ENCODE measurements at regions not wholly inside any gene's neighbourhood (a gene's known extent, or its start where the extent isn't known, plus 50 kb on each side); places are given as distances from the start of the nearest gene placed in this dataset.

DNA sequence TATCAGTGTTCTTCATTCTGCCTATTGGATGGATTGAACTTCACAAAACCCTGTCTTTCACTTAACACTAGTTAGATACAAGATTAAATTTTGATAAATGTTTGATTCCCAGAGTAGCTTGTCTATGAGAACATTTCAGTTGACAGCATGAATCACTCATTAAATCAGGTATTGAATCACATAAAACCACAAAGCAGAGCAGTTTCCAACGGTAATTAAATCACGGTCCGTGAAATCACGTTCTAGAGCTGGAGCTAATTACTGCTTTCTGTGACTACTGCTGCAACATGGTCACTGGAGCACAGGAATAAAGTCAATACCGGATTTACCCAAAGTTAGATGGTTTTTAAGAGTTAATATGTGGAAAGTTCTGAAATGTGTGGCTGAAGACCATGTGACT, 257.8 kb upstream of the PCDH15 start:
- H3K9ac ChIP-seq (ENCODE audit: low read depth in 2 of 2, low read length in 2 of 2) = no peak overlapping the region
- H3K4me3 ChIP-seq = no peak overlapping the region
- no peak for DNase-seq
- H3K27me3 ChIP-seq = no peaks in the 10 kb centered on the region
- H3K36me3 ChIP-seq = no peaks in the 10 kb centered on the region
- no peaks in the 10 kb centered on the region for H3K9me3 ChIP-seq
- TF ChIP-seq, protein P1, sequence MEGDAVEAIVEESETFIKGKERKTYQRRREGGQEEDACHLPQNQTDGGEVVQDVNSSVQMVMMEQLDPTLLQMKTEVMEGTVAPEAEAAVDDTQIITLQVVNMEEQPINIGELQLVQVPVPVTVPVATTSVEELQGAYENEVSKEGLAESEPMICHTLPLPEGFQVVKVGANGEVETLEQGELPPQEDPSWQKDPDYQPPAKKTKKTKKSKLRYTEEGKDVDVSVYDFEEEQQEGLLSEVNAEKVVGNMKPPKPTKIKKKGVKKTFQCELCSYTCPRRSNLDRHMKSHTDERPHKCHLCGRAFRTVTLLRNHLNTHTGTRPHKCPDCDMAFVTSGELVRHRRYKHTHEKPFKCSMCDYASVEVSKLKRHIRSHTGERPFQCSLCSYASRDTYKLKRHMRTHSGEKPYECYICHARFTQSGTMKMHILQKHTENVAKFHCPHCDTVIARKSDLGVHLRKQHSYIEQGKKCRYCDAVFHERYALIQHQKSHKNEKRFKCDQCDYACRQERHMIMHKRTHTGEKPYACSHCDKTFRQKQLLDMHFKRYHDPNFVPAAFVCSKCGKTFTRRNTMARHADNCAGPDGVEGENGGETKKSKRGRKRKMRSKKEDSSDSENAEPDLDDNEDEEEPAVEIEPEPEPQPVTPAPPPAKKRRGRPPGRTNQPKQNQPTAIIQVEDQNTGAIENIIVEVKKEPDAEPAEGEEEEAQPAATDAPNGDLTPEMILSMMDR (IDR thresholded peaks at IDR 0.05) = no peak
- no peak overlapping the region for H3K27ac ChIP-seq
- intact Hi-C loops (cut with DNase I) = no loop called here
- H3K4me1 ChIP-seq = no peaks in the 10 kb centered on the region

DNA sequence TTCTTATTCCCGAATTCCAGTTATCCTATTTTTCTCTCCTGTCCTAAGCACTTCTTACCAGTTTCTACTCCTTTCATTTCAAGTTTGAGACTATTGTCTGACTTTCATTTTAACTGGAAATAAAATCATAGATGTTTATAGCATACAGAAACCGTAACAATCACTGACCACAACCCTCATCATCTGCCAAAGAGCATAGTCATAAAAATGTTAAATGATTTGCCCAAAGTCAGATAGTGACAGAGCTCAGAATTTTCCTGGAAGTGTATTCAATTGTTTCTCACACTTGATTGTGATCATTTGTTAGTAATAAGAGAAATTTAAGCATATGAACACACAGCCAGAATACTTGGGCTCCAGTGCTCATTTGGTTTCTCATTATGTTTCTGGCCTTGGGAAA, 250.5 kb upstream of the PCDH15 start:
- H3K9ac ChIP-seq (ENCODE audit: low read depth in 2 of 2, low read length in 2 of 2) = no peak overlapping the region
- intact Hi-C loops (cut with DNase I) = no loop called here
- no peak overlapping the region for H3K4me3 ChIP-seq
- TF ChIP-seq, protein P1 (IDR thresholded peaks at IDR 0.05) = no peak
- H3K27me3 ChIP-seq = no peaks in the 10 kb centered on the region
- no peaks in the 10 kb centered on the region for H3K36me3 ChIP-seq
- H3K9me3 ChIP-seq = no peaks in the 10 kb centered on the region
- H3K27ac ChIP-seq = no peak overlapping the region
- H3K4me1 ChIP-seq = no peaks in the 10 kb centered on the region
- no peak for DNase-seq

DNA sequence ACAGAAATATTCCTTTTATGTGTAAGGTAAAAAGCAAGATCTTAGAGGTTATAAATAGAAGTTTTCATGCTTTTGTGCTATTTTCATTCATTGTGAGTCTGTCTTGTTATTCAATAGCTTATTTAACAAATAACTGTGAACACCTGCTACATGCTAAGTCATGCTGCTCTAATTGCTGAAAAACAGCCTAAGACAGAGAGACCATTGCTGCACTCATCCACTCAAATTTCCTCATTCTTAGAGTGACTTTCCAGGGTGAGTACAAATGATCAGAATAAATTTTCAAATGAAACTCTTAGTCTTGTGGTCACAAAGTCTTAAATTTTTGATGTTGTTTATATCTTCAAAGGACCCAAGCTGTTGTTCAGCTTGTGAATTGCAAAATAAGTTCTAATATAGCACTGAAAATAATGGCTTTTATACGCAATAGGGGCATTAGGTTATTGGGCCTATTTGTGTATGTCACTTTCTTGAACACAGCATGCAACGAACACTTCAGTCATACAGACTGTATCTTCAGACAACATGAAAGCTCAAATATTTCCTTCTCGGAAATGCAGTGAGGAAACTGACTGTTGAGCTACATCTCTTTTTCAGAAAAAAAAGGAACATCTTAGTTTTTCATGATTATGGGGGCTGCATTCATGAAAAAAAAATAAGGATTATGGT, 247.9 kb upstream of the PCDH15 start:
- H3K9me3 ChIP-seq = no peaks in the 10 kb centered on the region
- no peak overlapping the region for H3K27ac ChIP-seq
- TF ChIP-seq, protein P1 (IDR thresholded peaks at IDR 0.05) = no peak
- H3K27me3 ChIP-seq = no peaks in the 10 kb centered on the region
- H3K9ac ChIP-seq (ENCODE audit: low read depth in 2 of 2, low read length in 2 of 2) = no peak overlapping the region
- H3K4me3 ChIP-seq = no peak overlapping the region
- intact Hi-C loops (cut with DNase I) = no loop called here
- no peaks in the 10 kb centered on the region for H3K36me3 ChIP-seq
- H3K4me1 ChIP-seq = no peaks in the 10 kb centered on the region
- DNase-seq = no peak

DNA sequence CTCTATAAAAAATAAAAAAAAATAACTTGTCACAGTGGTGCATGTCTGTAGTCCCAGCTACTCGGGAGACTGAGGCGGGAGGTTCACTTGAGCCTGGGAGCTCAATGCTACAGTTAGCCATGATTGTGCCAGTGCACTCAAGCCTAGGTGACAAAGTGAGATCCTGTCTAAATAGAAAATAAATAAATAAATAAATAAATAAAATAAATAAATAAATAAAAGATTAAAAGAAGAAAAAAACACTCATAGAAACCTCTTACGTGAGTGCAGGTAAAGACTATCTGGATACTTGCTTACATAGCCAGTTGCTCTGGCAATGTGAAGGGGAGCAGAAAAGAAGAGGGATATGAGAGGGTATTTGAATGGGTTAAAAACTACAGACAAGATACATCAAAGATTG, 242.5 kb upstream of the PCDH15 start:
- no peaks in the 10 kb centered on the region for H3K36me3 ChIP-seq
- H3K4me3 ChIP-seq = no peak overlapping the region
- H3K9me3 ChIP-seq = no peaks in the 10 kb centered on the region
- no peak overlapping the region for H3K27ac ChIP-seq
- no peak for DNase-seq
- H3K4me1 ChIP-seq = no peaks in the 10 kb centered on the region
- TF ChIP-seq, protein P1 (IDR thresholded peaks at IDR 0.05) = no peak
- no peak overlapping the region for H3K9ac ChIP-seq (ENCODE audit: low read depth in 2 of 2, low read length in 2 of 2)
- intact Hi-C loops (cut with DNase I) = no loop called here
- H3K27me3 ChIP-seq = no peaks in the 10 kb centered on the region

DNA sequence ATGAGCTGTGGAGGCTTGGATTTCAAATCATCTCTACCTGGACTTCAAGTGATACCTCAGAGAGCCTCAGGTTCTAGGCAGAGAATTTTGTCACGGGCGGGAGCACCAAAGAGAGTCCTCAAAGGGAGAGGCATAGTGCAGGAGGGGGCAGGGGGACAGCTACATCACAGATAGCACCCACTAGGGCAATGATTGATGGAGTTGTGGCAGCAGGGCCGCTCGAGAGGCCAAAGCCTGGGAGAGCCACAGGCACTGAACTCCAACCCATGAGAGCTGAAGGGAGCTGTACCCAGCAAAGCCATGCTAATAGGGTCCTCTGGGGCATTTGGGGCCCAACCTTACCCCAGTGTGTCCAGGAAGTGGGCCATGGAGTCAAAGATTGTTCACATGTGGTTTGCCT, 232.0 kb upstream of the PCDH15 start:
- H3K4me3 ChIP-seq = no peak overlapping the region
- H3K9ac ChIP-seq (ENCODE audit: low read depth in 2 of 2, low read length in 2 of 2) = no peak overlapping the region
- DNase-seq = no peak
- H3K36me3 ChIP-seq = no peaks in the 10 kb centered on the region
- no peaks in the 10 kb centered on the region for H3K27me3 ChIP-seq
- no peak overlapping the region for H3K27ac ChIP-seq
- no peaks in the 10 kb centered on the region for H3K9me3 ChIP-seq
- TF ChIP-seq, protein P1 (IDR thresholded peaks at IDR 0.05) = no peak
- no peaks in the 10 kb centered on the region for H3K4me1 ChIP-seq
- intact Hi-C loops (cut with DNase I) = no loop called here
